SK-N-SH treated with all-trans-retinoic acid at 6 μM for 48 hours (cell line): ENCODE measurements at regions not wholly inside any gene's neighbourhood (a gene's known extent, or its start where the extent isn't known, plus 50 kb on each side); places are given as distances from the start of the nearest gene placed in this dataset.

Source experiments
- CSRNP3 ChIP-seq: fragments of 250-450 bp; sonication (Bioruptor Pico); IDR thresholded peaks from 2 replicates; pipeline ENCODE4 v1.5.1; 2021; ENCODE audit warnings: mild to moderate bottlenecking, moderate library complexity
- OSR1 ChIP-seq: fragments of 250-450 bp; sonication (Bioruptor Pico); IDR thresholded peaks from 2 replicates; pipeline ENCODE4 v1.8.0; 2022; ENCODE audit warnings: moderate library complexity, mild to moderate bottlenecking, inconsistent platforms
- PATZ1 ChIP-seq: fragments of 250-450 bp; sonication (Bioruptor Pico); IDR thresholded peaks from 2 replicates; pipeline ENCODE4 v1.8.0; 2020; ENCODE audit warnings: mild to moderate bottlenecking, moderate library complexity, borderline replicate concordance
- POU6F1 ChIP-seq: fragments of 250-450 bp; sonication (Bioruptor Pico); IDR thresholded peaks from 2 replicates; pipeline ENCODE4 v1.8.0; 2021; ENCODE audit warnings: low read depth, mild to moderate bottlenecking, moderate library complexity, borderline replicate concordance
- PPARA ChIP-seq: fragments of 250-450 bp; sonication (Bioruptor Pico); IDR thresholded peaks from 2 replicates; pipeline ENCODE4 v1.5.0; 2020; ENCODE audit warnings: mild to moderate bottlenecking, borderline replicate concordance
- RARB ChIP-seq: fragments of 250-450 bp; sonication (Bioruptor Pico); IDR thresholded peaks from 2 replicates; pipeline ENCODE4 v1.8.0; 2021; ENCODE audit warnings: mild to moderate bottlenecking, moderate library complexity
- TCF4 ChIP-seq: fragments of 250-450 bp; sonication (Bioruptor Pico); IDR thresholded peaks from 2 replicates; pipeline ENCODE4 v1.8.0; 2021; ENCODE audit warnings: mild to moderate bottlenecking, moderate library complexity, borderline replicate concordance
- TOX ChIP-seq: fragments of 250-450 bp; sonication (Bioruptor Pico); IDR thresholded peaks from 2 replicates; pipeline ENCODE4 v1.8.0; 2021; ENCODE audit warnings: mild to moderate bottlenecking, moderate library complexity, borderline replicate concordance
- TSHZ2 ChIP-seq: fragments of 250-450 bp; sonication (Bioruptor Pico); IDR thresholded peaks from 2 replicates; pipeline ENCODE4 v1.5.0; 2020; ENCODE audit warnings: mild to moderate bottlenecking, moderate library complexity
- ZC3H10 ChIP-seq: fragments of 250-450 bp; sonication (Bioruptor Pico); IDR thresholded peaks from 2 replicates; pipeline ENCODE4 v1.5.1; 2021; ENCODE audit warnings: mild to moderate bottlenecking, moderate library complexity
- ZFP3 ChIP-seq: fragments of 250-450 bp; sonication (Bioruptor Pico); IDR thresholded peaks from 2 replicates; pipeline ENCODE4 v1.5.0; 2020; ENCODE audit warnings: mild to moderate bottlenecking, moderate library complexity
- ZFP30 ChIP-seq: fragments of 450-650 bp; formaldehyde crosslinking; IDR thresholded peaks from 2 replicates; pipeline ENCODE4 v1.5.0; 2022; ENCODE audit warnings: mild to moderate bottlenecking, moderate library complexity
- ZNF565 ChIP-seq: fragments of 450-650 bp; formaldehyde crosslinking; conservative IDR thresholded peaks from 2 replicates; pipeline ENCODE4 v1.5.0; 2020; ENCODE audit warnings: low read depth, mild to moderate bottlenecking, moderate library complexity

GRCh38 chr7:15757041-15758000 is 70.8 kb upstream of the MEOX2 start:
- no peak for TF ChIP-seq POU6F1 (CRISPR knock-in tag)
- no peak for TF ChIP-seq RARB (CRISPR knock-in tag)
- TF ChIP-seq PPARA, result no peak
- no peak for TF ChIP-seq ZC3H10 (CRISPR knock-in tag)
- TF ChIP-seq TSHZ2 (CRISPR knock-in tag), result no peak
- no peak for TF ChIP-seq ZNF565 (CRISPR knock-in tag)
- TF ChIP-seq OSR1, result no peak
- TF ChIP-seq TCF4, result no peak
- TF ChIP-seq TOX (CRISPR knock-in tag), result no peak
- no peak for TF ChIP-seq PATZ1 (CRISPR knock-in tag)
- no peak for TF ChIP-seq ZFP30 (CRISPR knock-in tag)
- no peak for TF ChIP-seq ZFP3 (CRISPR knock-in tag)
- no peak for TF ChIP-seq CSRNP3 (CRISPR knock-in tag)
